Right lobe of liver (tissue), 4 donors: ENCODE measurements at regions not wholly inside any gene's neighbourhood (a gene's known extent, or its start where the extent isn't known, plus 50 kb on each side); places are given as distances from the start of the nearest gene placed in this dataset.
"Not testable (repeated sequence)": the region's sequence is repeated elsewhere in the genome, so short reads cannot be mapped to it uniquely, and the experiment has no call there.

Experiments used
- POLR2A ChIP-seq: fragments of 450-650 bp; IDR thresholded peaks from one replicate; pipeline ENCODE4 v1.6.1; 2017; ENCODE audit warnings: antibody characterized with exemption, mild to moderate bottlenecking
- TF ChIP-seq, protein P1 (sequence below), 4 donors: fragments of 200-600 bp in 3 of 4; fragments of 450-650 bp in 1 of 4; IDR thresholded peaks; one replicate each; pipeline versions ENCODE4 v1.5.1 to v1.8.0; 2016 to 2022; ENCODE audit warnings: antibody characterized with exemption in 4 of 4, mild to moderate bottlenecking in 2 of 4
- donor health status: DM: no; HTN: no; CAD: no.
- donor health status: DM: no; HTN: no; CAD: no.
- donor health status: DM: no; HTN: yes; CAD: no.

DNA sequence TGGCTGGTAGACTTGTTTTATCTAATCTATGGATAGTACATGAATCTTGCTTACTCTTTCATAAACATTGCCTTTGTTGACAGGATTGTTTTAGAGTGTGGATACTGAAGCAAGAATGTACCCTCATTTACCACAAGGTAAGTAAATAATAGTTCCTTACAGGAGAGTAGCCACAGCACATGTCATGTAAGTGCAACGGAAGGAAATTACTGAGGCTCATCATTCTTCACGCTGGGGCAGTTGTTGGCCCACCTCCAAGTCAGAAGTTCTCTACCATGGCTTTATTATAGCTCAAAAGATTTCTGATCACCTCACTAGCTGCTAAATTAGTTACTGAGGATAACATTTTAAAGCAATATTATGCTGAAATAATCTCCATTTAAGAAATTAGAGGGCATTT lies 50.0 kb upstream of the ANKRD30B start:
- TF ChIP-seq, protein P1, sequence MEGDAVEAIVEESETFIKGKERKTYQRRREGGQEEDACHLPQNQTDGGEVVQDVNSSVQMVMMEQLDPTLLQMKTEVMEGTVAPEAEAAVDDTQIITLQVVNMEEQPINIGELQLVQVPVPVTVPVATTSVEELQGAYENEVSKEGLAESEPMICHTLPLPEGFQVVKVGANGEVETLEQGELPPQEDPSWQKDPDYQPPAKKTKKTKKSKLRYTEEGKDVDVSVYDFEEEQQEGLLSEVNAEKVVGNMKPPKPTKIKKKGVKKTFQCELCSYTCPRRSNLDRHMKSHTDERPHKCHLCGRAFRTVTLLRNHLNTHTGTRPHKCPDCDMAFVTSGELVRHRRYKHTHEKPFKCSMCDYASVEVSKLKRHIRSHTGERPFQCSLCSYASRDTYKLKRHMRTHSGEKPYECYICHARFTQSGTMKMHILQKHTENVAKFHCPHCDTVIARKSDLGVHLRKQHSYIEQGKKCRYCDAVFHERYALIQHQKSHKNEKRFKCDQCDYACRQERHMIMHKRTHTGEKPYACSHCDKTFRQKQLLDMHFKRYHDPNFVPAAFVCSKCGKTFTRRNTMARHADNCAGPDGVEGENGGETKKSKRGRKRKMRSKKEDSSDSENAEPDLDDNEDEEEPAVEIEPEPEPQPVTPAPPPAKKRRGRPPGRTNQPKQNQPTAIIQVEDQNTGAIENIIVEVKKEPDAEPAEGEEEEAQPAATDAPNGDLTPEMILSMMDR (IDR thresholded peaks at IDR 0.05): not testable (repeated sequence)
- not testable (repeated sequence) for TF ChIP-seq POLR2A
